Panc1 (cell line): ENCODE measurements at regions not wholly inside any gene's neighbourhood (a gene's known extent, or its start where the extent isn't known, plus 50 kb on each side); places are given as distances from the start of the nearest gene placed in this dataset.

Experiments used
- ATAC-seq: fragments of 200-7000 bp; cut with Tn5 transposase; 2 replicates; pipeline ENCODE4 v1.9.1; 2020; ENCODE audit warnings: mild to moderate bottlenecking, moderate library complexity
- BruUV-seq: library from RNA; stranded (reverse); fragments of 400-500 nt; replicated peaks from 2 replicates; lab custom pipeline; 2021; lab: Mats Ljungman, UMichigan
- CTCF ChIA-PET: fragments of 300-600 bp; sonication (Branson Sonifier 250); formaldehyde crosslinking; loops from one replicate; lab custom pipeline; 2022; ENCODE audit warnings: antibody characterized with exemption; lab: Charles Lee
- POLR2A ChIA-PET: fragments of 300-600 bp; sonication (Branson Sonifier 250); formaldehyde crosslinking; loops from one replicate; lab custom pipeline; 2022; ENCODE audit warnings: antibody characterized with exemption; lab: Charles Lee
- DNase-seq: peaks from one replicate; pipeline ENCODE4 v3.0.0-alpha.2; 2010; ENCODE audit warnings: low read depth, low spot score
- H3K27ac ChIP-seq: 2 replicates; pipeline ENCODE4 v1.5.1; 2011; ENCODE audit warnings: mild to moderate bottlenecking, low read length, inconsistent platforms
- H3K27me3 ChIP-seq: fragments of 200-500 bp; sonication (Bioruptor generic); 2 replicates; pipeline ENCODE4 v1.6.0; 2014; ENCODE audit warnings: low read length, inconsistent platforms; ENCODE audit not compliant: control insufficient read depth, insufficient read depth
- H3K36me3 ChIP-seq: fragments of 200-500 bp; sonication (Bioruptor generic); 2 replicates; pipeline ENCODE4 v1.5.1; 2014; ENCODE audit warnings: inconsistent platforms, mild to moderate bottlenecking, low read length, moderate library complexity; ENCODE audit not compliant: control insufficient read depth, insufficient read depth
- H3K4me1 ChIP-seq: 2 replicates; pipeline ENCODE4 v1.5.1; 2011; ENCODE audit warnings: inconsistent platforms, mild to moderate bottlenecking, low read length, moderate library complexity; ENCODE audit not compliant: control insufficient read depth, insufficient read depth
- H3K4me3 ChIP-seq, 2 experiments: 2 replicates each; pipeline ENCODE4 v1.5.1; 2011 to 2012; ENCODE audit warnings: low read depth in 2 of 2, low read length in 2 of 2, mild to moderate bottlenecking in 2 of 2, inconsistent platforms in 1 of 2, moderate library complexity in 1 of 2
- H3K9me3 ChIP-seq: fragments of 200-500 bp; sonication (Bioruptor generic); 2 replicates; pipeline ENCODE4 v1.5.1; 2014; ENCODE audit warnings: low read depth, mild to moderate bottlenecking, inconsistent platforms, low read length, moderate library complexity; ENCODE audit not compliant: control insufficient read depth, insufficient read depth
- CTCF ChIP-seq: fragments of 450-650 bp; IDR thresholded peaks from 2 replicates; pipeline ENCODE4 v1.5.1; 2017; ENCODE audit warnings: mild to moderate bottlenecking
- POLR2AphosphoS5 ChIP-seq: IDR thresholded peaks from 2 replicates; pipeline ENCODE4 v1.6.1; 2012; ENCODE audit warnings: mild to moderate bottlenecking, low read depth, low read length, moderate library complexity
- REST ChIP-seq, 2 experiments: IDR thresholded peaks; 2 replicates each; pipeline ENCODE4 v1.6.1; 2011 to 2012; ENCODE audit warnings: low read depth in 2 of 2, control low read depth in 1 of 2, low read length in 1 of 2, mild to moderate bottlenecking in 1 of 2, moderate library complexity in 1 of 2; ENCODE audit not compliant: insufficient read depth in 1 of 2
- SIN3A ChIP-seq: IDR thresholded peaks from 2 replicates; pipeline ENCODE4 v1.6.1; 2012; ENCODE audit warnings: low read depth, mild to moderate bottlenecking, low read length, moderate library complexity, borderline replicate concordance; ENCODE audit not compliant: insufficient read depth
- TCF7L2 ChIP-seq: IDR thresholded peaks from 2 replicates; pipeline ENCODE4 v1.6.1; 2011; ENCODE audit warnings: mild to moderate bottlenecking, low read depth, low read length, inconsistent platforms
- in situ Hi-C: cut with HindIII; loops from 2 replicates; pipeline ENCODE4 v1.10.0; 2016; ENCODE audit warnings: low sequenced_read_pairs, low pct_unique_long_range_greater_than_20kb
- intact Hi-C: fragments of 100-400 bp; cut with micrococcal nuclease; formaldehyde crosslinking; loops from one replicate; pipeline ENCODE4 v1.10.0; 2022; ENCODE audit not compliant: unreplicated experiment

- TF ChIP-seq CTCF = no peak
- no peak for TF ChIP-seq SIN3A
- no peak for TF ChIP-seq REST (IDR thresholded peaks at IDR 0.05; ENCODE audit: insufficient read depth in 1 of 2, low read depth in 2 of 2, low read length in 1 of 2)
- TF ChIP-seq POLR2AphosphoS5 = no peak
- TF ChIP-seq TCF7L2 = no peak
- CTCF ChIA-PET = no interaction called here
- no peaks in the 10 kb centered on the region for H3K9me3 ChIP-seq
- H3K4me1 ChIP-seq = 0 out of 2 replicates have a peak, but pooled peaks cover 2% of the 10 kb centered on the region
- H3K36me3 ChIP-seq = no peaks in the 10 kb centered on the region
- intact Hi-C loops = no loop called here
- BruUV-seq = no TSS peak
- H3K27me3 ChIP-seq = no peaks in the 10 kb centered on the region
- POLR2A ChIA-PET = no interaction called here
- in situ Hi-C loops = no loop called here
- peak overlapping the region; percentile 55; the same call in 1 of the 2 replicates for H3K27ac ChIP-seq
- H3K4me3 ChIP-seq = no peak overlapping the region
- no peak for DNase-seq
- no peak for ATAC-seq
Observed at GRCh38 chr2:237210297-237210696, 124.6 kb downstream of the COPS8 start.

GRCh38 chr2:237210763-237211162 lies 125.1 kb downstream of the COPS8 start:
- BruUV-seq = no TSS peak
- in situ Hi-C loops = no loop called here

More at GRCh38 chr2:237210763-237211162, 125.1 kb downstream of the COPS8 start:
- ATAC-seq (no peak), DNase-seq (no peak)
- Histone ChIP-seq H3K4me1 (0 out of 2 replicates have a peak, but pooled peaks cover 2% of the 10 kb centered on the region), H3K27me3 (no peaks in the 10 kb centered on the region), H3K4me3 (no peak overlapping the region), H3K36me3 (no peaks in the 10 kb centered on the region), H3K9me3 (no peaks in the 10 kb centered on the region), H3K27ac (peak overlapping the region; percentile 55; the same call in 1 of the 2 replicates)
- ChIA-PET POLR2A (no interaction called here), CTCF (no interaction called here)
- TF ChIP-seq TCF7L2 (no peak), REST (IDR thresholded peaks at IDR 0.05; ENCODE audit: insufficient read depth in 1 of 2, low read depth in 2 of 2, low read length in 1 of 2) (no peak), CTCF (no peak), POLR2AphosphoS5 (no peak), SIN3A (no peak)
- intact Hi-C loops = no loop called here
